ENCODE measurements at regions not wholly inside any gene's neighbourhood (a gene's known extent, or its start where the extent isn't known, plus 50 kb on each side); places are given as distances from the start of the nearest gene placed in this dataset.
A peak's percentile ranks its signal among the peaks of the same experiment; 100 is the strongest.

GRCh38 chr3:16079519-16079918 is 95.0 kb upstream of the GALNT15 start:
- DNase-seq (ENCODE audit: low read depth), result no peak
- no peak for TF ChIP-seq CTCF (IDR thresholded peaks at IDR 0.05; ENCODE audit: insufficient read depth, low read depth, low read length)
- no peak overlapping the region for H3K4me3 ChIP-seq (ENCODE audit: low read depth, low read length)

- no peak for DNase-seq (ENCODE audit: low read depth)
- no peak overlapping the region for H3K4me3 ChIP-seq (ENCODE audit: low read depth, low read length)
- no peak for TF ChIP-seq CTCF (IDR thresholded peaks at IDR 0.05; ENCODE audit: insufficient read depth, low read depth, low read length)
These were observed 92.8 kb upstream of the GALNT15 start for GRCh38 chr3:16081661-16082060.

GRCh38 chr3:16084887-16085286 is 89.6 kb upstream of the GALNT15 start:
- DNase-seq (ENCODE audit: low read depth), result peak; percentile 65
- TF ChIP-seq CTCF (IDR thresholded peaks at IDR 0.05; ENCODE audit: insufficient read depth, low read depth, low read length), result no peak
- H3K4me3 ChIP-seq (ENCODE audit: low read depth, low read length), result no peak overlapping the region

GRCh38 chr3:16085410-16085809 is 89.1 kb upstream of the GALNT15 start:
- DNase-seq (ENCODE audit: low read depth), result peak; percentile 74
- H3K4me3 ChIP-seq (ENCODE audit: low read depth, low read length), result no peak overlapping the region
- TF ChIP-seq CTCF (IDR thresholded peaks at IDR 0.05; ENCODE audit: insufficient read depth, low read depth, low read length), result no peak

GRCh38 chr3:16085884-16086608 is 88.4 kb upstream of the GALNT15 start:
- TF ChIP-seq CTCF (IDR thresholded peaks at IDR 0.05; ENCODE audit: insufficient read depth, low read depth, low read length), result no peak
- H3K4me3 ChIP-seq (ENCODE audit: low read depth, low read length), result no peak overlapping the region
- no peak for DNase-seq (ENCODE audit: low read depth)

GRCh38 chr3:16086690-16087089 is 87.8 kb upstream of the GALNT15 start:
- no peak for TF ChIP-seq CTCF (IDR thresholded peaks at IDR 0.05; ENCODE audit: insufficient read depth, low read depth, low read length)
- no peak for DNase-seq (ENCODE audit: low read depth)
- no peak overlapping the region for H3K4me3 ChIP-seq (ENCODE audit: low read depth, low read length)

DNA sequence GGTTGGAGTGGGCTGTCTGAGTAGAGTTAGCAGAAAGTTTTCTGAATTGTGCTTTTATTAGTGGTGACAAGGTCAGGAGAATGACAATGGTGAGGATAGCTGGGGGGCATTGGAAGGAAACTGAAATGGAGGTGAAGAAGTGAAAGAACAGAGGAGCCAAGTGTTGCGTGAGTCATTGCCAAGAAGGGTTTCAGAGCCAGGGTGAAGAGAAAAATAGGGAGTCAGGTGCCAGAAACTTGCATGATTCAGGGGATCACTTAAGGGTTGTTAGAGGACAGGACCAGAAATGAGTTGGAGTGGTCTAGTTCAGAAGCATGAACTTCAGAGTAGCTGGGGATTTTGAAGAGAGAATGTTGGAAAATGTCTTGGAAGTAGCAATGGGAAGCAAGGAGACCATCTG is 86.0 kb upstream of the GALNT15 start:
- no peak for TF ChIP-seq CTCF (IDR thresholded peaks at IDR 0.05; ENCODE audit: insufficient read depth, low read depth, low read length)
- no peak overlapping the region for H3K4me3 ChIP-seq (ENCODE audit: low read depth, low read length)
- no peak for DNase-seq (ENCODE audit: low read depth)

All from fibroblast of villous mesenchyme (primary cell).